Uterus (tissue), 2 donors: ENCODE measurements at regions not wholly inside any gene's neighbourhood (a gene's known extent, or its start where the extent isn't known, plus 50 kb on each side); places are given as distances from the start of the nearest gene placed in this dataset.

ENCODE experiments used
- POLR2A ChIP-seq, 2 donors: fragments of 450-650 bp; IDR thresholded peaks; one replicate each; pipeline ENCODE4 v1.6.1; 2016; ENCODE audit warnings: antibody characterized with exemption in 2 of 2, mild to moderate bottlenecking in 1 of 2, moderate library complexity in 1 of 2
- TF ChIP-seq, protein P1 (sequence below), 4 experiments: fragments of 200-600 bp in 2 of 4; fragments of 450-650 bp in 2 of 4; sonication (generic) in 2 of 4; IDR thresholded peaks; one replicate each; pipeline ENCODE4 v1.5.1; 2016 to 2019; ENCODE audit warnings: antibody characterized with exemption in 4 of 4, mild to moderate bottlenecking in 2 of 4, moderate library complexity in 1 of 4

DNA sequence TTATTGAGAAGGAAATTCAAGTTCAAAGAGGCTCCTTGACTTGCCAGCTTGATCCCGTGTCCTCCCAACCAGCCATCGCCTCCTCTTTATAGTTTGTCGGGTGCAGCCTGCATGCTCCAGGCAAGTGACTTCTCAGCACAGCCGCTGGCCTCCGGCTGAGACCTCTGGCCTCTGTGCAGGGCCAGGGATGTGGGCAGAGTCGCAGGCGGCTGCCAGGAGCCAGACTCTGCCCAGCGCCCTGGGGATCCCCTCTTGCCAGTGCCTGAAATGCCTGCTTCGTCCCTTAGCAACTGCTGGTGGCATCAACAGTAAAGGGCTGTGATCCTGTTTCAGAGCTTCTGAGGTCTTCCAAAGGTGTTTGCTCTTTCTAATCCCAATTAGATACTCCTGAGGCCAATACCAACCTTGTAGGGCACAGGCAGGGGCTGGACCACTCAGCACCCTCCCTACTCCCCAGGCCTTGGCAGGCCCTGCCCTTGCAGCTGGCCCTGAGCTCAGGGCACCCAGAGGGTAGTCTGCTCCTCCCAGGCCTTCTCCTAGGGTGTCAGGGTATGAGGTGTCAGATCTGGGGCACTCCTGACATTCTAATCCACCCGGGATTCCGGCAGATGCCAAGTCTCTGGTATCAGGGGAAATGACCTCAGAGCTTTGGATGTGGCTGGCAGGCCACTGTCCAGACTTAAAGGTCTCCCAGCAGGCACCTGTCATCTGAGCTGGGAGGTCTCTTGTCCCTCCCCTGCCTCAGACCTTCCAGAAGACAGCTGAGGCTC, 68.0 kb upstream of the SIAH1 start:
- TF ChIP-seq, protein P1, sequence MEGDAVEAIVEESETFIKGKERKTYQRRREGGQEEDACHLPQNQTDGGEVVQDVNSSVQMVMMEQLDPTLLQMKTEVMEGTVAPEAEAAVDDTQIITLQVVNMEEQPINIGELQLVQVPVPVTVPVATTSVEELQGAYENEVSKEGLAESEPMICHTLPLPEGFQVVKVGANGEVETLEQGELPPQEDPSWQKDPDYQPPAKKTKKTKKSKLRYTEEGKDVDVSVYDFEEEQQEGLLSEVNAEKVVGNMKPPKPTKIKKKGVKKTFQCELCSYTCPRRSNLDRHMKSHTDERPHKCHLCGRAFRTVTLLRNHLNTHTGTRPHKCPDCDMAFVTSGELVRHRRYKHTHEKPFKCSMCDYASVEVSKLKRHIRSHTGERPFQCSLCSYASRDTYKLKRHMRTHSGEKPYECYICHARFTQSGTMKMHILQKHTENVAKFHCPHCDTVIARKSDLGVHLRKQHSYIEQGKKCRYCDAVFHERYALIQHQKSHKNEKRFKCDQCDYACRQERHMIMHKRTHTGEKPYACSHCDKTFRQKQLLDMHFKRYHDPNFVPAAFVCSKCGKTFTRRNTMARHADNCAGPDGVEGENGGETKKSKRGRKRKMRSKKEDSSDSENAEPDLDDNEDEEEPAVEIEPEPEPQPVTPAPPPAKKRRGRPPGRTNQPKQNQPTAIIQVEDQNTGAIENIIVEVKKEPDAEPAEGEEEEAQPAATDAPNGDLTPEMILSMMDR (IDR thresholded peaks at IDR 0.05), result no peak
- no peak for TF ChIP-seq POLR2A (IDR thresholded peaks at IDR 0.05)
